GM10266 (cell line): ENCODE measurements at regions not wholly inside any gene's neighbourhood (a gene's known extent, or its start where the extent isn't known, plus 50 kb on each side); places are given as distances from the start of the nearest gene placed in this dataset.

ENCODE experiments used
- DNase-seq: peaks from one replicate; pipeline ENCODE4 v3.0.0; 2012; ENCODE audit errors: extremely low spot score
- TF ChIP-seq, protein P1 (sequence below): IDR thresholded peaks from 2 replicates; pipeline ENCODE4 v1.5.1; 2012; ENCODE audit warnings: mild to moderate bottlenecking, low read depth; ENCODE audit not compliant: control insufficient read depth, insufficient read depth; ENCODE audit errors: missing control alignments

GRCh38 chr1:239995281-239995680 is 96.4 kb upstream of the FMN2 start:
- TF ChIP-seq, protein P1, sequence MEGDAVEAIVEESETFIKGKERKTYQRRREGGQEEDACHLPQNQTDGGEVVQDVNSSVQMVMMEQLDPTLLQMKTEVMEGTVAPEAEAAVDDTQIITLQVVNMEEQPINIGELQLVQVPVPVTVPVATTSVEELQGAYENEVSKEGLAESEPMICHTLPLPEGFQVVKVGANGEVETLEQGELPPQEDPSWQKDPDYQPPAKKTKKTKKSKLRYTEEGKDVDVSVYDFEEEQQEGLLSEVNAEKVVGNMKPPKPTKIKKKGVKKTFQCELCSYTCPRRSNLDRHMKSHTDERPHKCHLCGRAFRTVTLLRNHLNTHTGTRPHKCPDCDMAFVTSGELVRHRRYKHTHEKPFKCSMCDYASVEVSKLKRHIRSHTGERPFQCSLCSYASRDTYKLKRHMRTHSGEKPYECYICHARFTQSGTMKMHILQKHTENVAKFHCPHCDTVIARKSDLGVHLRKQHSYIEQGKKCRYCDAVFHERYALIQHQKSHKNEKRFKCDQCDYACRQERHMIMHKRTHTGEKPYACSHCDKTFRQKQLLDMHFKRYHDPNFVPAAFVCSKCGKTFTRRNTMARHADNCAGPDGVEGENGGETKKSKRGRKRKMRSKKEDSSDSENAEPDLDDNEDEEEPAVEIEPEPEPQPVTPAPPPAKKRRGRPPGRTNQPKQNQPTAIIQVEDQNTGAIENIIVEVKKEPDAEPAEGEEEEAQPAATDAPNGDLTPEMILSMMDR, result no peak
- DNase-seq, result no peak

GRCh38 chr1:239997160-239997514 is 94.5 kb upstream of the FMN2 start:
- no peak for DNase-seq
- TF ChIP-seq, protein P1, result no peak

- no peak for DNase-seq
- TF ChIP-seq, protein P1, result no peak
Observed at GRCh38 chr1:239997515-239998311, 94.0 kb upstream of the FMN2 start.

GRCh38 chr1:239998312-239998649 is 93.4 kb upstream of the FMN2 start:
- TF ChIP-seq, protein P1, result no peak
- DNase-seq, result no peak

DNA sequence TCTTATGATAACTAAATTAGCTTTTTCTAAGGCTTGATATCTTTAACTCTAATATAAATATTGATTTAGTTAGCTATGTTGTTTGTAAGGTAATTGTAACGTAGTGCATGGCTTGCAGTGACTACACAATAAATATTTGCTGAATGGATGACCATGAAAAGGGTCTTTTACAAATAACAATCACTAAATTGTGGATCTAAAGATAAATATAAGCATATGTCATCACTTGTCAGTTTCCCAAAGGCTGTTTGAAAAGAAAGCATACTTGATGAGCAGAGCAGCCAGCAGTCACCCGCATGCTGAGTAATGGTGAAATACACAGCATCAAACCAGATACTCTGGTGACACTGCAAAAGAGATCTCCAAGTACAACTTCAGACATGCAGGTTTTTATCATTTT is 92.5 kb upstream of the FMN2 start:
- DNase-seq, result no peak
- TF ChIP-seq, protein P1, result no peak

- DNase-seq, result no peak
- TF ChIP-seq, protein P1, result no peak
Observed at GRCh38 chr1:240000634-240001033, 91.0 kb upstream of the FMN2 start.

GRCh38 chr1:240001177-240001740 is 90.4 kb upstream of the FMN2 start:
- DNase-seq, result no peak

More at GRCh38 chr1:240001177-240001740, 90.4 kb upstream of the FMN2 start:
- TF ChIP-seq, protein P1, result no peak
